Activated T-cell treated with anti-CD3 and anti-CD28 coated beads for 24 hours (primary cell): ENCODE measurements at regions not wholly inside any gene's neighbourhood (a gene's known extent, or its start where the extent isn't known, plus 50 kb on each side); places are given as distances from the start of the nearest gene placed in this dataset.
"Not testable (repeated sequence)": the region's sequence is repeated elsewhere in the genome, so short reads cannot be mapped to it uniquely, and the experiment has no call there.

Experiments
- DNase-seq: peaks from one replicate; pipeline ENCODE4 v3.0.0-alpha.2; 2020; ENCODE audit warnings: low read depth

- DNase-seq = no peak
Observed at GRCh38 chrX:10966057-10966456, 145.1 kb upstream of the HCCS start.

- no peak for DNase-seq
Observed at GRCh38 chrX:10971176-10971575, 140.0 kb upstream of the HCCS start.

- DNase-seq = no peak
Observed at GRCh38 chrX:10971759-10972158, 139.4 kb upstream of the HCCS start.

GRCh38 chrX:10972706-10973105 is 138.4 kb upstream of the HCCS start:
- no peak for DNase-seq

- no peak for DNase-seq
Observed at GRCh38 chrX:10974920-10975319, 136.2 kb upstream of the HCCS start.

GRCh38 chrX:10979956-10980355 is 131.2 kb upstream of the HCCS start:
- no peak for DNase-seq

GRCh38 chrX:10981506-10981905 is 129.6 kb upstream of the HCCS start:
- DNase-seq = no peak

- no peak for DNase-seq
Observed at GRCh38 chrX:10983526-10983925, 127.6 kb upstream of the HCCS start.

GRCh38 chrX:10984213-10984612 is 126.9 kb upstream of the HCCS start:
- no peak for DNase-seq

- DNase-seq = no peak
Observed at GRCh38 chrX:10986616-10987015, 124.5 kb upstream of the HCCS start.

GRCh38 chrX:10988653-10989052 is 122.5 kb upstream of the HCCS start:
- no peak for DNase-seq

- DNase-seq = no peak
Observed at GRCh38 chrX:10989386-10989785, 121.7 kb upstream of the HCCS start.

GRCh38 chrX:10990418-10990817 is 120.7 kb upstream of the HCCS start:
- DNase-seq = no peak

- no peak for DNase-seq
Observed at GRCh38 chrX:10990976-10991375, 120.2 kb upstream of the HCCS start.

- no peak for DNase-seq
Observed at GRCh38 chrX:10992110-10992509, 119.0 kb upstream of the HCCS start.

GRCh38 chrX:11007076-11007475 is 104.1 kb upstream of the HCCS start:
- not testable (repeated sequence) for DNase-seq

- no peak for DNase-seq
Observed at GRCh38 chrX:11010476-11010875, 100.7 kb upstream of the HCCS start.

GRCh38 chrX:11016728-11017127 is 94.4 kb upstream of the HCCS start:
- DNase-seq = no peak

GRCh38 chrX:11022588-11022987 is 88.5 kb upstream of the HCCS start:
- not testable (repeated sequence) for DNase-seq

GRCh38 chrX:11039926-11040325 is 71.2 kb upstream of the HCCS start:
- no peak for DNase-seq

- DNase-seq = no peak
Observed at GRCh38 chrX:11040405-11040804, 70.7 kb upstream of the HCCS start.

- DNase-seq = no peak
Observed at GRCh38 chrX:11040996-11041395, 70.1 kb upstream of the HCCS start.

GRCh38 chrX:11050013-11050412 is 61.1 kb upstream of the HCCS start:
- no peak for DNase-seq

- no peak for DNase-seq
Observed at GRCh38 chrX:11053351-11053750, 57.8 kb upstream of the HCCS start.
